Amniotic epithelial cell (primary cell): ENCODE measurements at regions not wholly inside any gene's neighbourhood (a gene's known extent, or its start where the extent isn't known, plus 50 kb on each side); places are given as distances from the start of the nearest gene placed in this dataset.
"Not testable (repeated sequence)": the region's sequence is repeated elsewhere in the genome, so short reads cannot be mapped to it uniquely, and the experiment has no call there.

Experiments used
- DNase-seq: peaks from one replicate; pipeline ENCODE4 v3.0.0-alpha.2; 2010; ENCODE audit warnings: low read depth

DNA sequence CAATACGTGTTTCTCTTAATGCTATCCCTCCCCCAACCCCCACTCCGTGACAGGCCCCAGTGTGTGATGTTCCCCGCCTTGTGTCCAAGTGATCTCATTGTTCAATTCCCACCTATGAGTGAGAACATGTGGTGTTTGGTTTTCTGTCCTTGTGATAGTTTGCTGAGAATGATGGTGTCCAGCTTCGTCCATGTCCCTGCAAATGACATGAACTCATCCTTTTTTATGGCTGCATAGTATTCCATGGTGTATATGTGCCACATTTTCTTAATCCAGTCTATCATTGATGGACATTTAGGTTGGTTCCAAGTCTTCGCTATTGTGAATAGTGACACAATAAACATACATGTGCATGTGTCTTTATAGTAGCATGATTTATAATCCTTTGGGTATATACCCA, 52.5 kb downstream of the KIAA0408 start:
- DNase-seq: not testable (repeated sequence)

DNA sequence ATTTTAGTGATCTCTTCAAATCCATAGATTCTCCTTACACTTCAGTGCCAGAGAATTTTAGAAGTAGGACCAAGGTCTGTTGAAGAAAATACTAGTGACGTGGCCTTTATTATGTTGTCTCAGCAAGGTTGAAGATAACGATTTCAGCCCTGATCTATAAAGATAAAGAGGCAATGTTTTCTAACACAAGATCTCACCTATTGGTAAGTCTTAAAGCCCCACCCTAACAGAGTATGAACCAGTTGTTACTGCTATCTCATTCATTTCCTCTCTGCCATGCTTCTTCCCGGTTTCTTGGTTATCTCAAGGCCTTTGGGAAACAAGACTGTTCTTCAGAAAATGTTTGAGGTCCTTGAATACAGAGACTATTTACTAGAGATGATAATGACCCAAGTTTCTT, 53.1 kb downstream of the KIAA0408 start:
- no peak for DNase-seq

DNA sequence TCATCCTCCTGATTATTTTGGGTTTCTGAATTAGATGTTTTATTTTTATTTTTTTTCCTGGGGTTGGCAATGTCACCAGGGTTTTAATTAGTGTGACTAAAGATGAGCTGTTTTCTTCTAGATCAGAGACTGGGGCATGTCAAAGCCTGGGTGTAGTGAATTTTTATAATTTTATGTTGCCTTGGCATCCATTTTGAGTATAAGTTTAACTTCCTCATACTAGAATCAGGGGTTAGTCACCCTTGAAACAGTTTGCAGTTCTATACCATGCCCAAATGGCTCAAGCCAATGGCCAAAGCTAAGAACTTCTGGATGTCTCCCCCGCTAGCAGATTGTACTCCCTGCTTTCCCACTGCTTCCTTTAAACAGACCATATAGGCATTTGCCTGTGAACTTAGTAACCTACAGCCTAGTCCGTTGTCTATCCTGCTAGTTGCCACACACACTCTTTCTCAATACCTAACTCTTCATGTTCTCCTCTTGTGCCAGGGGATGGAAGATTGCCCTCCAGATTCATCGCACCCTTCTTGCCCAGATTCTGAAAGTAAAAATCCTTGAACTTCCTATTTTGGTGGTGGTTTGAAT, 54.5 kb downstream of the KIAA0408 start:
- peak; percentile 8 for DNase-seq

DNA sequence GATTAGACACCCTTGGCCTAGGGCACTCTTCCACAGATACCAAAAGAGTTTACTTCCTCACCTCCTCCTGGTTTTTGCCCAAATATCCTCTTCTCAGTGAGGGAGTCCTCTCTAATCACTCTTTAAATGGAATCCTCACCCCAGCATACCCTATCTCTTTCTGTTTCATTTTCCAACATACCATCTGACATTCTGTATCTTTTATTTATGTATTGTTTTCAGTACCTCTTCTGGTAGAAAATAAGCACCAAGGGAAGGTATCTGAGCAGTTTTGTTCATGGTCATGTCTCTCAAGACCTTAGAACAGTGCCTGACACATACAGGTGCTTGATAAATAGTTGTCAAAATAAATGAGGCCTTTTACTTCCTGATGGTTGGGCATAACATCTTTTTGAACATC, 55.1 kb downstream of the KIAA0408 start:
- DNase-seq: no peak

DNA sequence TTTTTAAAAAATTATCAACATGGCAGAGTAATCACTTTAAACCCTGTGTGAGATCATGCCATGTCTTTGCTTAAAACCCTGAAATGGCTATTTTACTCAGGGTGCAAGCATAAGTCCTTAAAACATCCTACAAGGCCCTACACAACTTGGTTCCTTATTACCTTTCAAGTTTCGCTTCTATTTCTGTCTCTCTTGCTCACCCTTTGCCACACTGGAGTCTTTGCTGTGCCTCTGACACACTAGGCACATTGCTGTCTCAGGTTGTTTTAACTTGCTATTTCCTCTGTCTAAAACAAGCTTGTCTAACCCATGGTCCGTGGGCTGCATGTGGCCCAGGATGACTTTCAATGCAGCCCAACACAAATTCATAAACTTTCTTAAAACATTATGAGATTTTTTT, 55.6 kb downstream of the KIAA0408 start:
- no peak for DNase-seq

DNA sequence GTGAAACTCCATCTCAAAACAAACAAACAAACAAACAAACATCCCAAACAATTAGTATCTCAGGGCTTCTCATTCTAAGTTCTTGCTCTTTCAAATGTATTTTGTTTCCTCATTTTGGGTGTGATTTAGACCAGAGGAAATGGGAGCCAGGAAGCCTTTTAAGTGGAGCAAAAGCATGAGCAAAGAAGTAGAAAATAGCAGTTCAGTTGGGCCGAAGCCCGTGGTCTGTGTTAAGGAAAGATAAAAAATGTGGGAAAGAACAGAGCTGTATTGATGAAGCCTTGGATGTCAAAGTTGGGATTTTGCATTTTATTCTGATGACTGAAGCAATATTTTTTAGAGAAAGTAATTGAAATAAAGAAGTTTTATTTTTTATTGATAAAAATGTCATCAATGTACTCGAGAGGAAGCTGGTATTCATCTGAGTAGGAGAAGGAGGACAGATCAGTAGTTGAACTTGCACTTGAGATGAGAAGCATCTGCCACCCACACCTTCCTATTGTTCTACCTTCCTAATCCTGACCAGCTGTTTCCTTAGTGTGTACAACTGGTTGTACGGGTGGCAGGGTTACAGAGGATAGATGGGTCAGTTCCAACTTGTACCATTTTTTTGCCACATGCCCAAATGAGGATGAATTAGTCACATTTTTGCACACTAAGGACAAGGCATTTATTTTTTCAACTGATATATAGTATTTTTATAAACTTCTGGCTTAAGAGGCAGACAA, 56.1 kb downstream of the KIAA0408 start:
- no peak for DNase-seq

DNA sequence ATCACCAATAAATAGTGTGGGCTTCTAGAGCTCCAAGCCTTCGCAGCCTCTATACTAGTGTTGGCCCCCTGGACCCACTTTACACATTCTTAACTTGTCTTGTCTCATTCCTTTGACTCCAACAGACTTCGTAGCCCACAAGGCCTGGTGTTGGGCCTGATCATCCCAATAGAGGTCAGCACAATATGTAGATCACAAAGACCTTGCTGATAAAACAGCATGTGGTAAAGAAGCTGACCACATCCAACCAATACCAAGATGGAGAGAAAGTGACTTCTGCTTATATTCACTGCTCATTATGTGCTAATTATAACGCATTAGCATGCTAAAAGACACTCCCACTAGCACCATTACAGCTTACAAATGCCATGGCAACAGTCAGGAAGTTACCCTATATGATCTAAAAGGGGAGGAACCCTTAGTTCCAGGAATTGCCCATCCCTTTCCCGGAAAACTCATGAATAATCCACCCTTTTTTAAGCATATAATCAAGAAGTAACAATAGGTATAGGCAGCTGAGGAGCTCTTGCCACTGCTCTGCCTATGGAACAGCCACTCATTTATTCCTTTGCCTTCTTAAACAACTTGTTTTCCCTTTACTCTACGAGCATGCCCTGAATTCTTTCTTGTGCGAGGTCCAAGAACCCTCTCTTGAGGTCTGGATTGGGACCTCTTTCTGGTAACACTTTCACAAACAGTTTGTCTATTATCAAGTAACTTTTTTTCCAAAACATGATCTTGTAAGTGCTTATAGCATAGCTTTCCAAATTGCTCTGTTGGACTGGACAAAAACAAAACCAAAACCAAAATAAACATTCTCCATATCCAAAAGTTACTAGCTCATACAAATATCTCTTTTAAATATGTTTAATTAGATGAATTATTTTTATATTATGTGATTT, 54.6 kb upstream of the ECHDC1 start:
- DNase-seq: no peak

DNA sequence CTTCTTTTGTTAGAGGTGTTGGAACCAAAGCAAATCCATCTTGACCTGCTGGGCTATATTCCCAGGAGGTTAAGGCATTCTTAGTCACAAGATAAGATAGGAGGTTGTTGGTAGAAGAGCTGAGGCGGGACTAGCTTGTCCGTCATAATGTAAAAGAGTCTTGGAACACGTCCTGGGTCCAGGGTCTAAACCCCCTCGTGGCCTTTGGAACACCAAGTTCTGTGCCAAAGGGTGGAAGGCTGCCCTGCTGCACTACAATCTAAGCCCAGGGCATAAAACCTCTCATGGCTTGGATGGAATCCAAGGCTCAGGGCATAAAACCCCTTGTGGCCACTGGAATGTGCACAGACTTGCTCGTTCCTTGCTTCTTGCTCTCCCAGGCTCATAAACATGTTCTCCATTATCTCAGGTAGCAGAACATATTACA, 53.8 kb upstream of the ECHDC1 start:
- peak; percentile 96 for DNase-seq
